ENCODE measurements at regions not wholly inside any gene's neighbourhood (a gene's known extent, or its start where the extent isn't known, plus 50 kb on each side); places are given as distances from the start of the nearest gene placed in this dataset.

GRCh38 chr2:103734911-103735310 is 973.1 kb downstream of the TMEM182 start:
- TF ChIP-seq EZH2 (IDR thresholded peaks at IDR 0.05) (no peak), CTCF (IDR thresholded peaks at IDR 0.05) (peak; percentile 18), EZH2phosphoT487 (IDR thresholded peaks at IDR 0.05) (no peak)

Data from neural progenitor cell (in vitro differentiated cells).